ENCODE measurements at regions not wholly inside any gene's neighbourhood (a gene's known extent, or its start where the extent isn't known, plus 50 kb on each side); places are given as distances from the start of the nearest gene placed in this dataset.

GRCh38 chr1:170864876-170865538, 70.3 kb upstream of the MROH9 start:
- peak overlapping the region in 6 of 12 donors; percentile 19 to 52 (median 28) for H3K27ac ChIP-seq
- peaks cover 0 to 30% (median 3%) of the 10 kb centered on the region in 12 donors for H3K4me1 ChIP-seq
- peak in 3 of 4 donors; percentile 31 to 53 (median 45) for ATAC-seq
- no peak overlapping the region for H3K4me3 ChIP-seq
- intact Hi-C loops (cut with DNase I) = loop anchor here in 1 of 10 donors (10.0 kb wide), 1 partner anchor 170 kb away; no protein-coding TSS in a partner anchor
- TF ChIP-seq POLR2A (IDR thresholded peaks at IDR 0.05) = no peak
- TF ChIP-seq CTCF (IDR thresholded peaks at IDR 0.05) = no peak
- H3K9me3 ChIP-seq = no peaks in the 10 kb centered on the region
- H3K36me3 ChIP-seq = no peaks in the 10 kb centered on the region
- H3K27me3 ChIP-seq = no peaks in the 10 kb centered on the region
- WGBS, 4 donors = 70 to 89% (median 82%) methylated on average over 2 of the region's 2 CpGs
- DNase-seq = no peak

- peaks cover 0 to 30% (median 6%) of the 10 kb centered on the region in 12 donors for H3K4me1 ChIP-seq
- no peaks in the 10 kb centered on the region for H3K27me3 ChIP-seq
- no peaks in the 10 kb centered on the region for H3K9me3 ChIP-seq
- DNase-seq (no peak), ATAC-seq (peak in 2 of 4 donors; percentile 62 to 63)
- intact Hi-C loops (cut with DNase I) = loop anchor here in 1 of 10 donors (10.0 kb wide), 1 partner anchor 172 kb away; no protein-coding TSS in a partner anchor
- H3K36me3 ChIP-seq = no peaks in the 10 kb centered on the region
- WGBS, 4 donors = 0 to 33% (median 24%) methylated on average over 1 of the region's 1 CpG
- TF ChIP-seq CTCF (IDR thresholded peaks at IDR 0.05) (no peak), POLR2A (IDR thresholded peaks at IDR 0.05) (no peak)
- H3K4me3 ChIP-seq = no peak overlapping the region
- H3K27ac ChIP-seq = no peak overlapping the region
Measured at GRCh38 chr1:170866646-170867045, 68.7 kb upstream of the MROH9 start.

GRCh38 chr1:170871868-170872267, 63.5 kb upstream of the MROH9 start:
- intact Hi-C loops (cut with DNase I) = loop anchor here in 1 of 10 donors (10.0 kb wide), 1 partner anchor 937 kb away; no protein-coding TSS in a partner anchor
- Histone ChIP-seq H3K27me3 (no peaks in the 10 kb centered on the region), H3K36me3 (no peaks in the 10 kb centered on the region), H3K4me1 (peaks cover 0 to 24% (median 4%) of the 10 kb centered on the region in 12 donors), H3K4me3 (no peak overlapping the region), H3K27ac (peak overlapping the region in 2 of 12 donors; percentile 19 to 53), H3K9me3 (no peaks in the 10 kb centered on the region)
- WGBS, 4 donors = 49 to 63% (median 58%) methylated on average over 3 of the region's 3 CpGs
- no peak for TF ChIP-seq CTCF (IDR thresholded peaks at IDR 0.05)
- TF ChIP-seq POLR2A (IDR thresholded peaks at IDR 0.05) = no peak
- DNase-seq (no peak), ATAC-seq (peak in 2 of 4 donors; percentile 49 to 71)

GRCh38 chr1:170872663-170873062, 62.7 kb upstream of the MROH9 start:
- TF ChIP-seq CTCF (IDR thresholded peaks at IDR 0.05) (no peak), POLR2A (IDR thresholded peaks at IDR 0.05) (no peak)
- intact Hi-C loops (cut with DNase I) = loop anchor here in 1 of 10 donors (10.0 kb wide), 1 partner anchor 938 kb away; no protein-coding TSS in a partner anchor
- Histone ChIP-seq H3K9me3 (no peaks in the 10 kb centered on the region), H3K4me1 (peaks cover 0 to 18% (median 4%) of the 10 kb centered on the region in 12 donors), H3K36me3 (no peaks in the 10 kb centered on the region), H3K27me3 (no peaks in the 10 kb centered on the region), H3K27ac (peak overlapping the region in 1 of 12 donors; percentile 53), H3K4me3 (no peak overlapping the region)
- ATAC-seq (no peak), DNase-seq (no peak)
- WGBS, 4 donors = 59 to 68% (median 63%) methylated on average over 2 of the region's 2 CpGs
